Hematopoietic multipotent progenitor cell treated with erythropoietin and hydrocortisone succinate and interleukin-3 and kit ligand, for 4 days (in vitro differentiated cells): ENCODE measurements at regions not wholly inside any gene's neighbourhood (a gene's known extent, or its start where the extent isn't known, plus 50 kb on each side); places are given as distances from the start of the nearest gene placed in this dataset.

Source experiments
- DNase-seq: peaks from one replicate; pipeline ENCODE4 v3.0.0-alpha.2; 2015

DNA sequence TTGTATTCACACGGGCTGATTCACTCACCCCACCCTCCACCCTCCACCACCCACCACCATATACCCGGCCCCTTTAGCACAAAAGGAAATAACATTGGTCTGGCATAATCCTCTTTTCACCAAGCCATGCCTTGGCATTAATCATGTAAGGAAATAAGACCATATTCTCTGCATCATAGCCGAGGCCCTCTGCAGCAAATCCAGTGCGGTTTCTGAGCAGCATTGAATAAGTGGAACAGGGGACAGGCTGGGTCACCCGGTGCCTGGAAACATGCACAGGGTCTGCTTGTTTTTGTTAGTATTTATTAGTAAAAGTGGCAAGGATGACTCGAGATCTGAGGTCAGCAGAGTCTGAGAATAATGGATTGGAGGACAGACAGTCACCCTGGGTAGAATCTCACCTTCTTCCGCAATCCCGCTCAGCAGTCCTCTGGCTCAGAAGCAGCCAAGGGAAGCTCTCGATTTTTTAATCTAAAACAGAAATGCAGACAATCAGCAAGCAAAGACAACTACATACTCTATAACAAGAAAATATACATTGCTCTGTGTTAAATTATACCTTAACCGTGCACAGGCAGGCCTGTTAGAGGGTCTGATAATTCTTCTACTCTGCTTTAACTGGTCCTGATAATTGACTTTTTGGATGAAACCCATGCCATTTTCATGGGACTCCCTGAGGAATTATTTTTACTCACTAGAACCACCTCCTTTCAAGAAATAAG lies 52.4 kb upstream of the CDC42BPA start:
- DNase-seq, result no peak

- peak; percentile 41 for DNase-seq
These were observed 50.9 kb upstream of the CDC42BPA start for GRCh38 chr1:227369102-227369760.
